ENCODE measurements at regions not wholly inside any gene's neighbourhood (a gene's known extent, or its start where the extent isn't known, plus 50 kb on each side); places are given as distances from the start of the nearest gene placed in this dataset.
"Not testable (repeated sequence)": the region's sequence is repeated elsewhere in the genome, so short reads cannot be mapped to it uniquely, and the experiment has no call there.

GRCh38 chr4:137733174-137734141 lies 201.2 kb upstream of the PCDH18 start:
- DNase-seq = not testable (repeated sequence)

- DNase-seq = no peak
These were observed 190.6 kb upstream of the PCDH18 start for GRCh38 chr4:137722910-137723309.

GRCh38 chr4:137711502-137711901 lies 179.2 kb upstream of the PCDH18 start:
- no peak for DNase-seq

- no peak for DNase-seq
These were observed 175.3 kb upstream of the PCDH18 start for GRCh38 chr4:137707626-137708025.

GRCh38 chr4:137707102-137707620 lies 174.9 kb upstream of the PCDH18 start:
- no peak for DNase-seq

- DNase-seq = peak in 1 of 2 donors; percentile 14
These were observed 173.0 kb upstream of the PCDH18 start for GRCh38 chr4:137705171-137705783.

- DNase-seq = no peak
These were observed 170.9 kb upstream of the PCDH18 start for GRCh38 chr4:137703195-137703594.

- DNase-seq = no peak
These were observed 170.2 kb upstream of the PCDH18 start for GRCh38 chr4:137702512-137702911.

- no peak for DNase-seq
These were observed 169.1 kb upstream of the PCDH18 start for GRCh38 chr4:137701401-137701800.

GRCh38 chr4:137700751-137701150 lies 168.5 kb upstream of the PCDH18 start:
- DNase-seq = no peak

- no peak for DNase-seq
These were observed 167.8 kb upstream of the PCDH18 start for GRCh38 chr4:137700072-137700471.

- DNase-seq = no peak
These were observed 161.8 kb upstream of the PCDH18 start for GRCh38 chr4:137694138-137694537.

- no peak for DNase-seq
These were observed 161.3 kb upstream of the PCDH18 start for GRCh38 chr4:137693641-137694040.

GRCh38 chr4:137692205-137692604 lies 159.9 kb upstream of the PCDH18 start:
- DNase-seq = no peak

- DNase-seq = no peak
These were observed 156.4 kb upstream of the PCDH18 start for GRCh38 chr4:137688651-137689050.

GRCh38 chr4:137685357-137685756 lies 153.1 kb upstream of the PCDH18 start:
- DNase-seq = no peak

GRCh38 chr4:137681081-137681480 lies 148.8 kb upstream of the PCDH18 start:
- DNase-seq = no peak

GRCh38 chr4:137678796-137679195 lies 146.5 kb upstream of the PCDH18 start:
- DNase-seq = no peak

GRCh38 chr4:137677863-137678262 lies 145.6 kb upstream of the PCDH18 start:
- DNase-seq = no peak

GRCh38 chr4:137676357-137676998 lies 144.2 kb upstream of the PCDH18 start:
- DNase-seq = no peak

- DNase-seq = no peak
These were observed 141.8 kb upstream of the PCDH18 start for GRCh38 chr4:137674066-137674465.

GRCh38 chr4:137668885-137669545 lies 136.7 kb upstream of the PCDH18 start:
- DNase-seq = no peak

- DNase-seq = no peak
These were observed 132.1 kb upstream of the PCDH18 start for GRCh38 chr4:137664416-137664815.
